SK-N-SH (cell line): ENCODE measurements at regions not wholly inside any gene's neighbourhood (a gene's known extent, or its start where the extent isn't known, plus 50 kb on each side); places are given as distances from the start of the nearest gene placed in this dataset.

Experiments
- CTCF ChIP-seq: fragments of 200-600 bp; sonication (generic); IDR thresholded peaks from 2 replicates; pipeline ENCODE4 v1.6.1; 2017; ENCODE audit warnings: antibody characterized with exemption, mild to moderate bottlenecking, moderate library complexity
- EZH2phosphoT487 ChIP-seq: fragments of 200-600 bp; sonication (generic); IDR thresholded peaks from 2 replicates; pipeline ENCODE4 v1.6.1; 2017; ENCODE audit warnings: low read depth, mixed run types, mild to moderate bottlenecking, antibody characterized with exemption, moderate library complexity, borderline replicate concordance
- JUND ChIP-seq: IDR thresholded peaks from 2 replicates; pipeline ENCODE4 v1.4.0; 2012
- NFIC ChIP-seq: IDR thresholded peaks from 2 replicates; pipeline ENCODE4 v1.4.0; 2012; ENCODE audit warnings: borderline replicate concordance
- RAD21 ChIP-seq: IDR thresholded peaks from 2 replicates; pipeline ENCODE4 v1.6.1; 2012; ENCODE audit warnings: mild to moderate bottlenecking, low read length
- RCOR1 ChIP-seq: fragments of 150-350 bp; IDR thresholded peaks from 2 replicates; pipeline ENCODE4 v1.6.1; 2017; ENCODE audit warnings: antibody characterized with exemption, low read length
- REST ChIP-seq: IDR thresholded peaks from 2 replicates; pipeline ENCODE4 v1.6.1; 2012; ENCODE audit warnings: mild to moderate bottlenecking, low read depth, low read length, moderate library complexity
- RFX5 ChIP-seq: IDR thresholded peaks from 2 replicates; pipeline ENCODE4 v1.6.1; 2012; ENCODE audit warnings: mild to moderate bottlenecking, improper control_type of control experiment, low read length
- RXRA ChIP-seq: IDR thresholded peaks from 2 replicates; pipeline ENCODE4 v1.4.0; 2012; ENCODE audit warnings: low read depth, mild to moderate bottlenecking, borderline replicate concordance
- SMC3 ChIP-seq: IDR thresholded peaks from 2 replicates; pipeline ENCODE4 v1.6.1; 2012; ENCODE audit warnings: low read depth, low read length, improper control_type of control experiment
- TEAD4 ChIP-seq: IDR thresholded peaks from 2 replicates; pipeline ENCODE4 v1.4.0; 2012; ENCODE audit warnings: mild to moderate bottlenecking, borderline replicate concordance; ENCODE audit not compliant: insufficient read depth
- USF2 ChIP-seq: fragments of 150-350 bp; IDR thresholded peaks from 2 replicates; pipeline ENCODE4 v1.6.1; 2017; ENCODE audit warnings: antibody characterized with exemption, low read length, low read depth, borderline replicate concordance
- TF ChIP-seq, protein P1 (sequence below): fragments of 150-350 bp; IDR thresholded peaks from 2 replicates; pipeline ENCODE4 v1.6.1; 2016; ENCODE audit warnings: mild to moderate bottlenecking, low read depth, low read length

- TF ChIP-seq JUND, result no peak
- TF ChIP-seq RFX5, result no peak
- TF ChIP-seq CTCF, result no peak
- TF ChIP-seq RXRA, result no peak
- no peak for TF ChIP-seq TEAD4
- TF ChIP-seq, protein P1, sequence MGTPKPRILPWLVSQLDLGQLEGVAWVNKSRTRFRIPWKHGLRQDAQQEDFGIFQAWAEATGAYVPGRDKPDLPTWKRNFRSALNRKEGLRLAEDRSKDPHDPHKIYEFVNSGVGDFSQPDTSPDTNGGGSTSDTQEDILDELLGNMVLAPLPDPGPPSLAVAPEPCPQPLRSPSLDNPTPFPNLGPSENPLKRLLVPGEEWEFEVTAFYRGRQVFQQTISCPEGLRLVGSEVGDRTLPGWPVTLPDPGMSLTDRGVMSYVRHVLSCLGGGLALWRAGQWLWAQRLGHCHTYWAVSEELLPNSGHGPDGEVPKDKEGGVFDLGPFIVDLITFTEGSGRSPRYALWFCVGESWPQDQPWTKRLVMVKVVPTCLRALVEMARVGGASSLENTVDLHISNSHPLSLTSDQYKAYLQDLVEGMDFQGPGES, result no peak
- TF ChIP-seq NFIC, result no peak
- TF ChIP-seq USF2, result no peak
- TF ChIP-seq EZH2phosphoT487, result no peak
- TF ChIP-seq REST, result no peak
- TF ChIP-seq RAD21, result no peak
- no peak for TF ChIP-seq SMC3
- TF ChIP-seq RCOR1, result no peak
These were observed 186.5 kb downstream of the FBXO8 start for GRCh38 chr4:174096999-174097398.
